Upper lobe of left lung (tissue), 6 donors: ENCODE measurements at regions not wholly inside any gene's neighbourhood (a gene's known extent, or its start where the extent isn't known, plus 50 kb on each side); places are given as distances from the start of the nearest gene placed in this dataset.

Source experiments
- ATAC-seq, 2 donors: fragments of 200-7000 bp; cut with Tn5 transposase; one replicate each; pipeline ENCODE4 v1.9.1; 2022; ENCODE audit warnings: mild to moderate bottlenecking in 2 of 2, moderate library complexity in 2 of 2; ENCODE audit not compliant: low FRiP score in 2 of 2
- DNase-seq, 2 donors: peaks; one replicate each; pipeline ENCODE4 v3.0.0-alpha.2; 2019 to 2020
- H3K27ac ChIP-seq, 4 donors: fragments of 200-600 bp; sonication (generic); one replicate each; pipeline ENCODE4 v1.5.1; 2016 to 2019
- H3K27me3 ChIP-seq, 4 donors: fragments of 200-600 bp; sonication (generic); one replicate each; pipeline ENCODE4 v1.5.1; 2017 to 2019
- H3K36me3 ChIP-seq, 4 donors: fragments of 200-600 bp; sonication (generic); one replicate each; pipeline ENCODE4 v1.5.1; 2016 to 2019
- H3K4me1 ChIP-seq, 4 donors: fragments of 200-600 bp; sonication (generic); one replicate each; pipeline ENCODE4 v1.5.1; 2018 to 2019
- H3K4me3 ChIP-seq, 4 donors: fragments of 200-600 bp; sonication (generic); one replicate each; pipeline ENCODE4 v1.5.1; 2017 to 2019; ENCODE audit warnings: mild to moderate bottlenecking in 2 of 4, moderate library complexity in 1 of 4
- H3K9me3 ChIP-seq, 4 donors: fragments of 200-600 bp; sonication (generic); one replicate each; pipeline ENCODE4 v1.5.1; 2018 to 2019
- CTCF ChIP-seq, 6 experiments: fragments of 450-650 bp in 4 of 6; fragments of 200-600 bp in 2 of 6; sonication (generic) in 2 of 6; IDR thresholded peaks; one replicate each; pipeline ENCODE4 v1.5.1; 2016 to 2019; ENCODE audit warnings: antibody characterized with exemption in 6 of 6
- EP300 ChIP-seq, 4 donors: sonication (generic); formaldehyde crosslinking; IDR thresholded peaks; one replicate each; pipeline ENCODE4 v1.5.1; 2017; ENCODE audit warnings: antibody characterized with exemption in 4 of 4, control low read depth in 2 of 4
- POLR2A ChIP-seq, 4 donors: fragments of 450-650 bp; IDR thresholded peaks; one replicate each; pipeline ENCODE4 v1.5.1; 2016 to 2017; ENCODE audit warnings: antibody characterized with exemption in 4 of 4, mild to moderate bottlenecking in 2 of 4
- POLR2AphosphoS5 ChIP-seq, 2 donors: sonication (generic); formaldehyde crosslinking; IDR thresholded peaks; one replicate each; pipeline ENCODE4 v1.5.1; 2017; ENCODE audit warnings: antibody characterized with exemption in 2 of 2
- WGBS, 2 donors: methylation state at CpG; one replicate each; pipeline ENCODE4 v1.1.5; 2017 to 2018; 5-methylcytosine and 5-hydroxymethylcytosine counted together
- donor health status: DM: no; HTN: no; CAD: no; lungs with moderate emphysema.
- donor health status: DM: no; HTN: yes; CAD: no; lungs with severe emphysema.

GRCh38 chr6:115832786-115833185, 227.9 kb downstream of the FRK start:
- no peak overlapping the region for H3K27ac ChIP-seq
- H3K27me3 ChIP-seq: no peaks in the 10 kb centered on the region
- 26 to 29% methylated on average over 1 of the region's 1 CpG for WGBS, 2 donors
- H3K4me3 ChIP-seq: no peak overlapping the region
- H3K36me3 ChIP-seq: no peaks in the 10 kb centered on the region
- H3K4me1 ChIP-seq: no peaks in the 10 kb centered on the region
- DNase-seq (no peak), ATAC-seq (no peak)
- H3K9me3 ChIP-seq: no peaks in the 10 kb centered on the region
- TF ChIP-seq POLR2A (IDR thresholded peaks at IDR 0.05): no peak
- no peak for TF ChIP-seq CTCF (IDR thresholded peaks at IDR 0.05)
- no peak for TF ChIP-seq POLR2AphosphoS5 (IDR thresholded peaks at IDR 0.05)
- TF ChIP-seq EP300 (IDR thresholded peaks at IDR 0.05): no peak

DNA sequence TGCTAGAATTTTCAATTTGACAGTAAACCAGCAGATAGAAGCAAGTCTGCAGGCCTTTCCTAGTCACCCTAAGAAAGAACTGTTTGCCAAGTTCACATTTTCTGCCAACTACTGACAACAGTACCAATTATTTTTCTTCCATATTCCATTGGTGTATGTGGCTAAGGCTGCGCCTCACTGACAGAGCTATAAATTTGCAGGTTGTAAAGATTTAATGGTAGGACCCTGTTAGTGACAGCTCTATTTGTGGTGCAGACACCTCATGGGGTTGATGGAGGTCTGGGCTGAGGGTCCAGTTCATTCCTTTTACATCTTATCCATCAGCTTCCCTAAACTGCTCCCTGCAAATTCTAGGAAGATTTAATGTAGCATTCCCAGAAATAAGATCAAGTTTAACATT, 228.5 kb downstream of the FRK start:
- Histone ChIP-seq H3K27me3 (no peaks in the 10 kb centered on the region), H3K4me3 (no peak overlapping the region), H3K36me3 (no peaks in the 10 kb centered on the region), H3K4me1 (no peaks in the 10 kb centered on the region), H3K27ac (no peak overlapping the region), H3K9me3 (no peaks in the 10 kb centered on the region)
- no peak for DNase-seq
- no peak for ATAC-seq
- TF ChIP-seq EP300 (IDR thresholded peaks at IDR 0.05): no peak
- TF ChIP-seq POLR2AphosphoS5 (IDR thresholded peaks at IDR 0.05): no peak
- TF ChIP-seq POLR2A (IDR thresholded peaks at IDR 0.05): no peak
- no peak for TF ChIP-seq CTCF (IDR thresholded peaks at IDR 0.05)
- WGBS, 2 donors: 86 to 100% methylated on average over 1 of the region's 1 CpG

DNA sequence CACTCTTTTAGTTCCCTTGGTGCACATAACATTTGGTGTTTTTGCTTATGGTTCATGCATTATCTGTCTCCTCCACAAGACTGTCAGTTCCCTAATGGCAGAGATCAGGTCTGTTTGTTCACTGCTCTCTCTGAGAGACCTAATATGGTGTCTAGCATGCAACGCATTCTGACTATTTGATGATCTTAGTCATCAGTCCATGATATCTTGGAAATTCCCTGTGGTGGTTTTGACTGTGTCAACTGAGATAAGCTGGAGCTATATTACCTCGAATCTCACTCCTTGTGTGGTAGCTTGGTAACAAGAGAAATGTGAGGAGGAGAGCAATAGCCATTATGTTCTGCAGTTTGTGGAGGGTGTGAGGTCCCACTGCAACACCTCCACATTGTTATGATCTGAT, 229.8 kb downstream of the FRK start:
- ATAC-seq (no peak), DNase-seq (no peak)
- Histone ChIP-seq H3K4me1 (no peaks in the 10 kb centered on the region), H3K4me3 (no peak overlapping the region), H3K27me3 (no peaks in the 10 kb centered on the region), H3K27ac (no peak overlapping the region), H3K36me3 (no peaks in the 10 kb centered on the region), H3K9me3 (no peaks in the 10 kb centered on the region)
- WGBS, 2 donors: 60 to 64% methylated on average over 2 of the region's 2 CpGs
- TF ChIP-seq POLR2A (IDR thresholded peaks at IDR 0.05) (no peak), CTCF (IDR thresholded peaks at IDR 0.05) (no peak), POLR2AphosphoS5 (IDR thresholded peaks at IDR 0.05) (no peak), EP300 (IDR thresholded peaks at IDR 0.05) (no peak)

DNA sequence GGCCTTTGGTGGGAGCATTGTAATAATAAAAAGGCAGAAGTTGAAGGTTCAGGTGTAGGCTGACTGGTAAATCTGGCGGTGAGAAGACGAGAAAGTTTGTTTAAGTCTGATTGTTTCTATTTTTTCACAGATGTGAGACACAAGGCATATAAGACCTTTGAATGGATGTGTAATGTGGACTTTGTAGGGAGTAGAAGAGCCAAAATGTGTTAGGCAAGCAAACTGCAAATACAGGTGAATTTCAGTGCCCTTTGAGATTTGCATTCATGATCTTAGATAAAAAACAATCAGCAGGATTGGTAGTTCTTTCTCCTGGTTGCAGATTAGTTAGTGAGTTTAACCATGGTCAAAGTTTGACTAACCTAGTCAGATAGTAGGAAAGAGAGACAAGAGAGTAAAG, 238.9 kb downstream of the FRK start:
- no peak for ATAC-seq
- Histone ChIP-seq H3K9me3 (no peaks in the 10 kb centered on the region), H3K4me3 (no peak overlapping the region), H3K4me1 (no peaks in the 10 kb centered on the region), H3K27me3 (no peaks in the 10 kb centered on the region), H3K27ac (no peak overlapping the region), H3K36me3 (no peaks in the 10 kb centered on the region)
- 94 to 98% methylated on average over 2 of the region's 2 CpGs for WGBS, 2 donors
- TF ChIP-seq CTCF (IDR thresholded peaks at IDR 0.05): no peak
- no peak for TF ChIP-seq POLR2AphosphoS5 (IDR thresholded peaks at IDR 0.05)
- TF ChIP-seq EP300 (IDR thresholded peaks at IDR 0.05): no peak
- no peak for TF ChIP-seq POLR2A (IDR thresholded peaks at IDR 0.05)
- no peak for DNase-seq

- TF ChIP-seq EP300 (IDR thresholded peaks at IDR 0.05): no peak
- TF ChIP-seq CTCF (IDR thresholded peaks at IDR 0.05): no peak
- no peak for TF ChIP-seq POLR2AphosphoS5 (IDR thresholded peaks at IDR 0.05)
- TF ChIP-seq POLR2A (IDR thresholded peaks at IDR 0.05): no peak
- WGBS, 2 donors: 50 to 67% methylated on average over 4 of the region's 4 CpGs
- no peak for ATAC-seq
Measured at GRCh38 chr6:115819506-115819905, 241.2 kb downstream of the FRK start.

More at GRCh38 chr6:115819506-115819905, 241.2 kb downstream of the FRK start:
- no peaks in the 10 kb centered on the region for H3K36me3 ChIP-seq
- H3K4me3 ChIP-seq: no peak overlapping the region
- no peaks in the 10 kb centered on the region for H3K4me1 ChIP-seq
- no peaks in the 10 kb centered on the region for H3K9me3 ChIP-seq
- no peak overlapping the region for H3K27ac ChIP-seq
- no peak for DNase-seq
- H3K27me3 ChIP-seq: no peaks in the 10 kb centered on the region
